Ecto neural progenitor cell (in vitro differentiated cells): ENCODE measurements at regions not wholly inside any gene's neighbourhood (a gene's known extent, or its start where the extent isn't known, plus 50 kb on each side); places are given as distances from the start of the nearest gene placed in this dataset.

Source experiments
- DNase-seq: peaks from one replicate; pipeline ENCODE4 v3.0.0-alpha.2; 2018; ENCODE audit warnings: low spot score

DNA sequence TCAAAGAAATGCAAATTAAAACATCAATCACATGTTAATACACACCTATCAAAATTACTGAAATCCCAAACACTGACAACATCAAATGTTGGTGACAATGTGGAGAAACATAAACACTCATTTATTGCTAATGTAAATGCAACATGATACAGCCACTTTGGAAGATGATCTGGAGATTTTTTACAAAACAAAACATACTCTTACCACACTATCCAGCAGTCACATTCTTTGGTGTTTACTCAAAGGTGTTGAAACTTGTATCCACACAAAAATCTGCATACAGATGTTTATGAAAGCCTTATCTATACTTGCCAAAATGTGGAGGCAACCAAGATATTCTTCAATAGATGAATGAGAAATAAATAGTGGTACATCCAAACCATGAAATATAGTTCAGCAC, 1219.5 kb upstream of the PCDH20 start:
- DNase-seq: no peak

- no peak for DNase-seq
Observed at GRCh38 chr13:62633448-62633847, 1217.8 kb upstream of the PCDH20 start.

DNA sequence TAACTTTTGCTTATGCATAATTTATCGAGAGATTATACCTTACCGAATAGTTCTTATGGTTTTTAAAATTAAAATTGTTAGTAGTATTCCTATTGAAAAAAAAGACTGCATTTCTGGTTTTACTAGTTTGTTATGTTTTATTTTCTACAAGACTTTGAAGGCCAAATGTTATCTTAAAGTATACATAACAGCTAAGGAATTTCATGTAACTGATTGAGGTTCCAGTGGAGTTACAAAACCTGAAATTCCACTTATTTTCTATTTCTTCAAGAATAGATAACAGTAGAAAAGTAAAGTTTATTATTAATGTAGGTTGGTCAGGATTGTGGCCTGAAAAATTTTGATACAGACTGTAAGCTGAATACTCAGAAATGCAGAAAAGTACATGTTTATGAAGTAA, 1216.0 kb upstream of the PCDH20 start:
- no peak for DNase-seq

GRCh38 chr13:62631124-62631523, 1215.5 kb upstream of the PCDH20 start:
- no peak for DNase-seq

DNA sequence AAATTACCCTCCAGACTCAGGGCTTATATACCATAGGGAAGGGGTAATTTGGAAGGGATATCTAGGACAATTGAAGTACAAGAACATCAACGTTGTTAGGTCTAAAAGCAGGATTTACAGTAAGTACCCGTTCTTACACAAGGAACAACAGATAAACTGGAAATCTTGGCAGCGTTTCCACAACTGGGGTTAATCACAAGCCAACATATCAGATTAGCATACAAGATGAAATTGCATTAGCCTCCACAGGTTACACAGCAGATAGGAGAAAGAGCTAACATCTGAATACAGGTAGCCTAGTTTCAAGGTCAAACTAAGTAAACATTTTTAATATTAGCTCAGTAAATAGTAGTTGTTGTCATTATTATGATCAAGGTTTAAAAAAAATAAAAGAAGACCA, 1214.0 kb upstream of the PCDH20 start:
- no peak for DNase-seq

GRCh38 chr13:62627226-62627625, 1211.6 kb upstream of the PCDH20 start:
- no peak for DNase-seq

- no peak for DNase-seq
Observed at GRCh38 chr13:62626771-62627170, 1211.1 kb upstream of the PCDH20 start.

- no peak for DNase-seq
Observed at GRCh38 chr13:62625214-62625881, 1209.7 kb upstream of the PCDH20 start.

GRCh38 chr13:62613819-62614218, 1198.2 kb upstream of the PCDH20 start:
- no peak for DNase-seq

- DNase-seq: no peak
Observed at GRCh38 chr13:62611343-62611742, 1195.7 kb upstream of the PCDH20 start.

- DNase-seq: no peak
Observed at GRCh38 chr13:62598708-62599107, 1183.1 kb upstream of the PCDH20 start.

DNA sequence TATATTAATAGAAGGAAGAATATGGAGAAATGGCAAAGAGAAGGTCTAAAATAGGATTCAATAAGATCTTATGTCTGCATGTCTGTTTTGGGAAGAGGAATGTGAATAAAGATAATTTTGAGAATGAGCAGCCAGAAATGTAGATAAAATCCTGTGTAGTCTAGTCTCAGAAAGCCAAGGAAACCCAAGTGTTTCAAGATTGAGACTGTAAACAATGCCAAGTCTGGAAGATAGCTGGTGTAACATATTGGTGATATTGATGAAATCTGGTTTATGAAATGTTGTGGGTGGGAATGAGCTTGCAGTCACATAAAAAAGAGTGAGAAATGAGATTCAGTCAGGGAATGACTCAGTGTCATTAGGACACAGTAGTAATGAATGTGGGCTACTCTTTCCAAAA, 1180.3 kb upstream of the PCDH20 start:
- no peak for DNase-seq

DNA sequence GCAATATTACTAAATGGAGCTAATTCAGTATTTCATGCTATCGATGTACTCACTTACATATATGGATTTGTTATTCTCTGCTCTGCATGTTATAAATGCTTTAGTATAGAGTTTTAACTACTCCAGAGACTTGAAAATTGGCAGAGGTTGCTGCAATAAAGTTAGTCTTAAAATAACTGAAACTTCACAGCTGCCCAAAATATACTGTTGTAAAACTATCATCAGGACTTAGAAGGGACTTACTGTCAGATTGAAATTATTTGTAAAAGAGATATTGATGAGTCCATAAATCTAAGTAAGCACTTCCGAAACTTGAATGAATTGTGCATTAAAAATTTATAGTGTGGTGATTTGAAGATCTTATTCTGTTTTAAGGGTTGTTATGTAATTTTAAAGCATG, 1178.2 kb upstream of the PCDH20 start:
- no peak for DNase-seq

DNA sequence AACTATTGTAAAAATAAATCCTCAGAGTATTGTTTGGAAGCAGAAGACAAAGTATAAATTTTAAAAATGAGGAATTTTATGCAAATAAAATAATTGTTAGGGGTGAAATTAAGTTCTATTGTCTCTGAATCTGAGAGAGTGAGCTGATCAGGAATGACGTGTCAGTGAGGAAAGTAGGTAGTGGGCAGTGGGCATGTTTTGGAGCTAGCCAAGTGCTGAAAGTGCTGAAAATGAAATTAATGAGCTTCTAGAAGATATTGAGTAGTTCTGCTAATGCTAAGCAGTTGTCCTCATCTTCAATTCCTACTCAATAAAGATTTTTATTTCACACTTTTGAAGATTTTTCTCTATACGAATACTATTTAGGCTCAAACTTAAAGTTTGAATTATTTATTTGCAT, 1167.8 kb upstream of the PCDH20 start:
- DNase-seq: no peak

DNA sequence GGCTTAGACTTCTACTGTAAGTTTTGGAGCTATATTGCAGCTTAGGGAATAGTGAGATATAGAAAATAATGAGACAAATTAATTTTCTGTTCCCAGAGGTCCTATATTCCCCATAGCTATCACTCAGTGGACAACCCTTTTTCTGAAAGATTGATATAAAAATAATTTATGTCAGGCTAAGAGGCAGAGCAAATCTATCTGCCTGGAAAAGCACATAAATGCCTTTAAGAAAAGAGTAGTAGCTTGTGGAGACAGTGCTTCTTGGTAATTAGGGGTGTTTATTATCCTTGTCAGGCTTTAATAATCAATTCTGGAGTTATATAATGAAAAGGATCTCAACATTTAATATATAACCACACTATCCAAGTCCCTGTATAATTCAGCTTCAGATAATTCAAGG, 1162.8 kb upstream of the PCDH20 start:
- DNase-seq: no peak

GRCh38 chr13:62564770-62565169, 1149.1 kb upstream of the PCDH20 start:
- DNase-seq: no peak

DNA sequence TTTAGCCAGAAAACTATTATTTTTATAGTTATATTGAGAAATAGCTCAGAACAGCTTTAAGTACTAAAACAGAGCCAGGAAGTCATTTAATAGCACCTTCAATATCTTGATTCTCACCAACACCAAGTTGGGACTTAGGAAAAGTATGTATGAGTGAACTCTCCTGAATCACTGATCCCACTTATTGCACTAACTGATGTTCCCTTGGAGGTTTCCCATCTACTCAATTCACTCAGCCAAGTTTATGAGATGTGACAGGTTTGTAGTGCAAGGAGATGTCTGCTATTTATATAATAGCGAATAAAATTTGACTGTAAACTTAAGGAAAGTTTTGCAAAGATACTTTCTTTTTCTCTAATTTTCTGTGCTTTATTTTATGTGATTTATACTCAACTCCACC, 1147.6 kb upstream of the PCDH20 start:
- no peak for DNase-seq

DNA sequence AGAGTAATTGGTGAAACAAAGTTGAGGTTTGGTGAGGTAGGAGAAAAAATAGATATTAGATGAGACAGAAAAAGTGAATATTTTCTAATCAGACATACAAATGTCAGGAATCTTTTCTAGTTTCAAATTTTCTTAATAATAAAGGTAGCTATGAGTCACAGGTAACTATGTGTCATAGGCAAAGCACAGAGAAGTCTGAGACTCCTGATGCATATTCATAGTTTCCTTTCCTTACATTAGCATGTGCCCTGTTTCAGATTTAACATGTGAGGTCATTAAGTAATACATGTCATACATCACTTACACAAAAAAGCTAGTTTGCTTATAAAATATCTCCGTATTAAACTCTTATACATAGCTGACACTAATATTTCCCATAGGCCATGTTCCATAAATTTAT, 1141.3 kb upstream of the PCDH20 start:
- DNase-seq: no peak

- no peak for DNase-seq
Observed at GRCh38 chr13:62551588-62551987, 1135.9 kb upstream of the PCDH20 start.

- DNase-seq: no peak
Observed at GRCh38 chr13:62544928-62545327, 1129.3 kb upstream of the PCDH20 start.

DNA sequence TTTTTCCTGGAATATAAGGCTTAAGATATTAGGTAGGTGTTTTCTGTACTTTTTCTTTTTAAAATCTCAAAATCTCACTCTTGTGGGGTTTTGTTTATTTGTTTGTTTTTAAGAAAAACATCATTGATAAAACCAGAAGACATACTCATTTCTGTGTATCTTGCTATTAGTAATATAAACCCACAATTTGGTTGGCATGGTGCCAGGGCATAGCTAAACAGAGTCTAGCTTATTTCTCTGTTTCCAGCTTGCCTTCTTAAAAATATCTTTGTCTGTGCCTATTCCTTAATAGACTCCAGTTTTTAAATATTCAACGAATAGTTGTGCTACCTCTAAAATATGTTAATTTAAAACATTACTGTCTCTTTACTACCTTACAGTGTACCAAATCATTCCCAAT, 1121.9 kb upstream of the PCDH20 start:
- DNase-seq: no peak

DNA sequence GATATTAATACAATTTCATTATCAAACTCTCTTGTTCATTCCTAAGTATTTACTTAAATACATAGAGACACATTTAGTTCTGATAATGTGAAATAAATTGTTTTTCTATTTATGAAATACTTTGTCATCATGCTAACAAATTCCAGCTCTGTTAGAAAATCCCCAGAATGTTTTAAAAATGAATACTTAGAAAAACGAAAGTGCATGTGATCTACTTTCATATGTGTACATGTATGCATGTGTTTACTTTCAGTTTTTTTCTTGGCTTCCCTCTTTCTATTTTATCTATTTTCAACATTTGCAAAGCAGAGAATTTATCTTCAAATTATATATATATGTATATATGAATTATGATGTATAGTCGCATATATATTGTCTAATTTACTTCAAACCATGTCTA, 1110.0 kb upstream of the PCDH20 start:
- DNase-seq: no peak

- DNase-seq: no peak
Observed at GRCh38 chr13:62524498-62524897, 1108.8 kb upstream of the PCDH20 start.

DNA sequence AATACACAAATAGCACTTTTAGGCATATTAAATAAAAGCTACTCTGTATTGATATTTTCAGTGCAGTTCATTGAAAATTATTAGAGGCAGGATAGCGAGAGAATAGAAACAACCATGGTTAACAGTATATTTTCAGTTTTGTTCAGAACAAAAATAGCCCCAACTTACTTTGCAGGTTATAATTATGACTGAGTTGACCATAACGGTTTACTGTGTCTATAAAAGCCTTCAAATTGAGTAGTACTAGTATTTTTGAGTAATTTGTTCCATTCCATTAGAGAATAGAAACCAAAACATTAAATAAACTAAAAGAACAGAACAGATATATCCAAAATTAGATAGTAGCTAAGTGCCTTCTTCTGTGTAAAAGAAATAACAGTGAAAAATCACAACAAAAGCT, 1108.4 kb upstream of the PCDH20 start:
- no peak for DNase-seq
